ENCODE measurements at regions not wholly inside any gene's neighbourhood (a gene's known extent, or its start where the extent isn't known, plus 50 kb on each side); places are given as distances from the start of the nearest gene placed in this dataset.
"Not testable (repeated sequence)": the region's sequence is repeated elsewhere in the genome, so short reads cannot be mapped to it uniquely, and the experiment has no call there.

GRCh38 chr2:122523143-122523542 lies 767.7 kb downstream of the TSN start:
- DNase-seq, result no peak

- no peak for DNase-seq
Measured at GRCh38 chr2:122523981-122524380, 768.5 kb downstream of the TSN start.

DNA sequence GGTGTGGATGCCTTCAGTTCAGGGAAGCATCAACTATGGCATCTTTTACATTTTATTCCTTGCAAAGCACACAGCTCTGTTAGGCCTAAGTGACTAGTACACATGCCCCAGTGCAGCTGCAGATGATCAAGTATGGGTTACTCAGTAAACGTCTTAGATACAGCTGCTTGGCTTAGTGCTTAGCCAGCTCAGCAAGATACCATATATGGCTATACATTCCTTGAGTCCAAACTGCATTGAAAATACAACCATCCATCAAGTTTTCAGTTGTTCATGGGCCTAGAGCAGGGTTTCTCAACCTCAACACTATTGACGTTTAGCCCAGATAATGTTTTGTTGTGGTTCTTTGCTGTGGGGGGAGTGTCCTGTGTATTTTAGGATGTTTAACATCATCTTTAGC lies 769.9 kb downstream of the TSN start:
- no peak for DNase-seq

GRCh38 chr2:122528061-122528460 lies 772.6 kb downstream of the TSN start:
- no peak for DNase-seq

- DNase-seq, result no peak
Measured at GRCh38 chr2:122528958-122529705, 773.7 kb downstream of the TSN start.

DNA sequence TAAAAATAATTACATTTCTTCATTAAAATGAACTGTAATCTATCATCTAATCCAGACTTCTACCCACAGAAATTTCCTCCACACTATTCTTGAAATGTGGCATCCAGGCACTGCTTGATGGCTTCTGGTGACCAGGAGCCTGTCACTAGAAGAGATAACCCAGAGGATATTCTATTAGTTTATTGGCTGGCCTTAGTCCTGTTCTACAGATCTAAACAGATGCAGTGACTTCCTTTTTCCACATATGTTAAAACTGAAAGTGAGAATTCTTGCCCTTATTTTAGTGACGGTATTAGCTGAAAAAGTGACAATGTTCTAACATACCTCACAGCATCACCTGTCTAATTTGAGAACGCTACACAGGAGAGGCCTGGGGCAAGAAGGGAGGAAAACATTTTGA lies 775.4 kb downstream of the TSN start:
- DNase-seq, result no peak

DNA sequence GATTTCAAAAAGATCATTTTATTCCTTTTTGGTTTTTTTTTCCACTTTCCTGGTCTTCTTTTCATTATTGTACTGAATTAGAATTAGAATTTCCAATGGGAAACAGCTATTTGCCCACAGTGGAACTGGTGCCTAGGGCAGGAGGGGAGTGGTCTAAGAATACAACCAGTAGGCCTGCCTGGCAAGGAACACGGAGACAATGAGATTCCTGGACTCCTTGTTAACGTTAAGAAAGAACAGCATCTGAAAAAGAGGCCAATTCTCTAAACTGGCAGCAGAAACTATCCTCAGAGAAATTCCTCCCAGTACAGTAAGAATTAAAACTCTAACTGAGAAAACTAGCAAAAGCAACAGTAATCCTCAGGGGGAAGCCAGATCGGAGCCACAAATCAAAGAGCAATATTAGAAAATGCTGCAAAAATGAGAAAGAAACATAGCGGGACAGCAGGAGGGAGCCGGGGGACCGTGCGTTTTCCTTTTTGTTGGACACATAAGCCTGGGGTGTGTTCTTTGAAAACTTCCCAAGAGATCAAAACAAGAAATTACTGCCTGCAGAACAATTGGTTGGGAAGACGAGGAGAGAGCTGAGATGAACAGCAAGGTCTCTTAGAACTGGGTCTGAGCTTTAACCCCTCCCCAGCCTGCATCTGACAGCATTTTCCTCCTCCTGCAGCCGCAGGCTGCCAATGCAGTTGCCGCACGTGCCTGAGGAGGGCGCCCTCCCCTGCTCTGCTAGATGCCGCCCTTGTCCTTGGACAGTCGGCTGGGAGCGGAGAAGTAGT lies 776.0 kb downstream of the TSN start:
- no peak for DNase-seq

GRCh38 chr2:122532072-122532344 lies 776.6 kb downstream of the TSN start:
- no peak for DNase-seq

- DNase-seq, result no peak
Measured at GRCh38 chr2:122532481-122532880, 777.0 kb downstream of the TSN start.

- DNase-seq, result no peak
Measured at GRCh38 chr2:122535960-122536505, 780.6 kb downstream of the TSN start.

DNA sequence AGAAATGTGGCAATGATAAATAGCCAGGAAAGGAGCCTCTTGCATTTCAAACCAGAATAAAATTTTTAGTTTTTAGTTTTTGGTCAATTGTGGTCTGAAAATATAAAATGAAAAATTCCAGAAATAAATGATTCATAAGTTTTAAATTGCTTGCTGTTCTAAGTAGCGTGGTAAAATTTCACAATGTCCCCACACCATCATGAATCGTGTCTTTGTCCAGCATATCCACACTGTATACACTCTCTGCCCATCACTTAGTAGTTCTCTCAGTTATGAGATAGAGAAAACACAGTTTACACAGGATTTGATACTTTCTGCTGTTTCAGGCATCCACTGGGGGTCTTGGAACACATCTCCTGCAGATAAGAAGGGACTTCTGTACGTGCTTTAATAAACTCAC lies 783.9 kb downstream of the TSN start:
- no peak for DNase-seq

GRCh38 chr2:122539920-122540319 lies 784.5 kb downstream of the TSN start:
- DNase-seq, result no peak

DNA sequence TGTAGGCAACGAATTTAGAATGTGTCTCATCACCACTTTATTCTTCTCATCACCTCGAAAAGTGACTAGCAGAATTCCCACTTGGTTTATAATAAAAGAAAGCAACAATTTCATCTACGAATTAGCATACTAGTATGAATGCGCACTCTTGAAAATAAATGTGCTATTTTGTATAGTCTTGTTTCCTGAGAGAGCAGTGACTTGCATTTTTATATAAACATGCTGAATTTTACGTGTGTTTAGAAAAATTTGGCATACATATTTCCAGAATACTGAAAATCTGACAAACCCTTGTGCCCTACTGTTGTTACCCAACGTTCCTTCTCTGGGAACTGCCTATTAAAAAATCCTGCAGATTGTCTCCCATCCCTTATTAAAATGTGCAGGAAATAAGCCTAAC lies 786.8 kb downstream of the TSN start:
- DNase-seq, result no peak

- DNase-seq, result no peak
Measured at GRCh38 chr2:122542646-122543045, 787.2 kb downstream of the TSN start.

DNA sequence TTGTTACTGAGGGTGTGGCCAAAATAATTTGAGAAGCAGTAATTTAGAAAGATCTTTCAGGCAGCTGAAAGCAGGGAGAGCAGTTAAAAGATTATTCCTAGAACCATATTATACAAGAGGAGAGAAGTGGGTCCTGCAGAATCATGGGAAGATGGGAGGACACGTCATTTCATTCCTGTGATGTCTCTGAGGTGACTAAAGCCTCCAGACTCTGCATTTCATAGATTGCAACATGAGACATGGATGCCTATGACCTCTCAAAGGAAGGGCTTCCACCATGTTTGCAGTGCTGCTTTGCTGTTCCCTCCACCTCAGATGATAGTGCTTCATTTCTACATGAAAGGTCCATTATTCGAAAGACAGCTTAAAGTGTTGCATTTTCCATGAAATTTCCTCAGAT lies 788.4 kb downstream of the TSN start:
- DNase-seq, result no peak

GRCh38 chr2:122545821-122546220 lies 790.4 kb downstream of the TSN start:
- DNase-seq, result no peak

- no peak for DNase-seq
Measured at GRCh38 chr2:122562775-122563174, 807.3 kb downstream of the TSN start.

GRCh38 chr2:122563781-122564180 lies 808.3 kb downstream of the TSN start:
- DNase-seq, result no peak

- DNase-seq, result no peak
Measured at GRCh38 chr2:122564843-122565242, 809.4 kb downstream of the TSN start.

- no peak for DNase-seq
Measured at GRCh38 chr2:122565364-122565763, 809.9 kb downstream of the TSN start.

DNA sequence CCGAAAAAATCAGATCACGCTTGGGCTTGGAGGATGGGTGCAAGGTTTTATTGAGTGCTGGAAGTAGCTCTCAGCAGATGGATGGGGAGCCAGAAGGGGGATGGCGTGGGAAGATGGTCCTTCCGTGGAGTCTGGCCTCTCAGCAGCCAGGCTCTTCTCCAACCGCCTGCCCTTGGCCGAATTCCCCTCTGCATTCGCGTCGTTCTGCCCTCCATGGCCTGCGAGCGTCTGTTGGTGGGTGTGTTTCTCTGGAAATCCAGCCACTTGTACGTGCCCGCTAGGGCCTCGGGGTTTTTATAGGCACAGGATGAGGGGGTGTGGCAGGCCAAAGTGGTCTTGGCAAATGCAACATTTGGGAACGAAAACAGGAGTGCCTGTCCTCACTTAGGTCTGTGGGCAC lies 815.2 kb downstream of the TSN start:
- no peak for DNase-seq

GRCh38 chr2:122571471-122571870 lies 816.0 kb downstream of the TSN start:
- DNase-seq, result not testable (repeated sequence)

DNA sequence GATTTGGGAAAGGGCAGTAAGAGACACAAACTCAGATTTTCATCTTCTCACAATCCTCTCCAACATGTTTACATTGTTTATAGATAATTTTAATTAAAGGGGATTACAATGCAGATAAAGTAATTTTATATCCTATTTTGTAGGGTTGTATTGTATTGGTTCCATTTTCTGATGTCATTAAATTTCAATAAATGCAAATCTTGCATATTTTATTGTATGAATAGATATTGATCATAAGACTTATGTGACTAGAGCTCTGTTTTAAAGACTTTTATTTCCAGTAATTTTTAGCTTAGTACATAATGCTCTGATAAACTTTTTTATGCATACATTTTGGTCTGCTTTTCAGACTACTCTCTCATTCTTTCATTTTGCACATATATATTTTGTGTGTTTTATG lies 819.6 kb downstream of the TSN start:
- DNase-seq, result no peak

GRCh38 chr2:122583159-122583917 lies 827.9 kb downstream of the TSN start:
- no peak for DNase-seq
